Large intestine (tissue), 3 donors: ENCODE measurements at regions not wholly inside any gene's neighbourhood (a gene's known extent, or its start where the extent isn't known, plus 50 kb on each side); places are given as distances from the start of the nearest gene placed in this dataset.

Experiments
- DNase-seq, 2 donors: peaks; one replicate each; pipeline versions ENCODE4 v3.0.0 to v3.0.0-alpha.2; 2013
- H3K27ac ChIP-seq: one replicate; pipeline ENCODE4 v1.5.1; 2013; ENCODE audit warnings: low read length
- H3K27me3 ChIP-seq: 2 replicates; pipeline ENCODE4 v1.6.1; 2013; ENCODE audit warnings: low read length; ENCODE audit not compliant: control insufficient read depth, insufficient read depth
- H3K36me3 ChIP-seq: 2 replicates; pipeline ENCODE4 v1.6.1; 2013; ENCODE audit warnings: low read length; ENCODE audit not compliant: control insufficient read depth, insufficient read depth
- H3K4me1 ChIP-seq: one replicate; pipeline ENCODE4 v1.6.1; 2013; ENCODE audit warnings: low read length; ENCODE audit not compliant: control insufficient read depth, insufficient read depth
- H3K4me3 ChIP-seq: one replicate; pipeline ENCODE4 v1.5.1; 2013; ENCODE audit warnings: low read length
- H3K9me3 ChIP-seq: one replicate; pipeline ENCODE4 v1.6.1; 2013; ENCODE audit warnings: mild to moderate bottlenecking, low read depth, low read length, moderate library complexity; ENCODE audit not compliant: control insufficient read depth
- WGBS: methylation state at CpG from one replicate; pipeline ENCODE4 v1.1.5; 2013; ENCODE audit warnings: low lambda C conversion rate; ENCODE audit not compliant: insufficient coverage; 5-methylcytosine and 5-hydroxymethylcytosine counted together

DNA sequence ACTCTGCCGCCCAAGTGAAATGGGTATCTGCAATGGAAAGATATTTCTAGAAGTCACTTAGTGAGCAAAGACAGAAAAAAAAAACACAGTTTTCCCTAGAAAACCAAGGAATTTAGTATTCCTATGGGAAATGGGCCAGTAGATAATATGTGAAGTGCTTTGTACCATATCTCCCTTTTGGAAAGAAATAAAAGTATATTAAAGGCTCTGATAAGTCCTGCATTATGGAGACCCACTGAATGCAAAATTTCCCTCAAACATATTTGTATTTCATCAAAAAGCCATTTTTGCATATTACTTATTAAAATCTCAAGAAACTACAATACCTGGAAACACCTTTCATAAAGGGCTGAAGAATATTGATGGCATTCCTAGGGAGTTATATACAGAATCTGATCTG, 51.6 kb upstream of the DYNLRB2 start:
- Histone ChIP-seq H3K9me3 (no peaks in the 10 kb centered on the region), H3K4me3 (no peak overlapping the region), H3K4me1 (no peaks in the 10 kb centered on the region), H3K36me3 (no peaks in the 10 kb centered on the region), H3K27me3 (no peaks in the 10 kb centered on the region), H3K27ac (no peak overlapping the region)
- no CpG with 5 or more reads among the region's 1 CpG for WGBS
- DNase-seq = no peak

DNA sequence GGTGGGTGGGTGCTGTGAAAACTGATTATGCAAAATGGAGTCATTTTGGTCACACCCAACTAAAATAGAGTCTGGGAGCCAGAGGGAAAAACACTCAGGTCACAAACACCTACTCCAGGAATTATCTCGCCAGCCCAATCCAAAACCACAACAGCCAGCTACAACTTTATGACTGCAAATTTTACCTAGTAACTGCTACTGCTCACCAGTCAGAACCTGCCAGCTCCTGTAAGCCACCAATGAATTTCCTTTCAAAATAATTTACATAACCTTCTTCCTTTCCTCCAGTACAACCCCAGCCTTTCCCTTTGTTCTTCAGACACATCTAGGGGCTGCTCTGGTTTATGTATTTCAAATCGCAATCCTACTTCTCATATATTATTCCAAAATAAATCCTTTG, 52.6 kb upstream of the DYNLRB2 start:
- Histone ChIP-seq H3K4me1 (no peaks in the 10 kb centered on the region), H3K27ac (no peak overlapping the region), H3K9me3 (no peaks in the 10 kb centered on the region), H3K4me3 (no peak overlapping the region), H3K36me3 (no peaks in the 10 kb centered on the region), H3K27me3 (no peaks in the 10 kb centered on the region)
- no peak for DNase-seq
- WGBS = 100% methylated on average over 1 of the region's 2 CpGs

DNA sequence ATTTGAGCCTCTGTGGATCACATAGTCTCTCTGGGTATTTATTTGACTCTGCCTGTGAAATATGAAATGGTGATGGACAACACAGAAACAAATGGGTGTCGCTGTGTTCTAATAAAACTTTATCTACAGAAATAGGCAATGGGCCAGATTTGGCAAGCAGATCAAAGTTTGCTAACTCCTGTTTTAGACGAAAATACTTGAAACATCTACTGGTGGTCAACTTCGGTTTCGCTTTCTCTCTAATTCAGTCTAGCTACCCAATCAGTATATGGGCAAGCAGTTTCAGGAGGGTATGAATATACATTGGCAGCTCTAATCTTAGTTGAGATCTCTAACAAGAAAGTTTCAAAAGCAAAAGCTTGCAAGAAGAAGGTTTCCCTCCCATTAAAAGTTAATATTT, 60.1 kb upstream of the DYNLRB2 start:
- DNase-seq = no peak
- WGBS = 80% methylated on average over 2 of the region's 4 CpGs
- H3K27ac ChIP-seq = no peak overlapping the region
- H3K27me3 ChIP-seq = no peaks in the 10 kb centered on the region
- H3K4me1 ChIP-seq = no peaks in the 10 kb centered on the region
- no peaks in the 10 kb centered on the region for H3K36me3 ChIP-seq
- no peaks in the 10 kb centered on the region for H3K9me3 ChIP-seq
- H3K4me3 ChIP-seq = no peak overlapping the region

DNA sequence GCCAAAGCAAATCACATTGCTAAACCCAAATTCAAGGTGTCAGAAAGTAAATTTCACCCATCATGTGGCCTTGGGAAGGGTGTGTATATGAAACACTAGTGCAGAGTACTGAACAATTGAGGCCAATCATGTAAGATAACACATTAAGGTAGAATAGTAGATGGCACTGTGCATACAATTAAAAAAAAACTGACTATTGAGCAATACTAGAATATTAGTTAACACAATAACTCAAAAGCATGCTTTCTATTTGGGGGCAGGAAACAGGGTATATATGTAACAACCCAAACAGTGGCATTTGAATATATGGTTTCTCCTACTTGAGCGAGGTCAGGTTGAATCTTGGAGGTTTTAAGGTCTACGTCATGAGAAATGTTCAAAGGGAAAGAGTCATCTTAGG, 63.0 kb upstream of the DYNLRB2 start:
- Histone ChIP-seq H3K4me1 (no peaks in the 10 kb centered on the region), H3K4me3 (no peak overlapping the region)
- no CpG with 5 or more reads among the region's 2 CpGs for WGBS

DNA sequence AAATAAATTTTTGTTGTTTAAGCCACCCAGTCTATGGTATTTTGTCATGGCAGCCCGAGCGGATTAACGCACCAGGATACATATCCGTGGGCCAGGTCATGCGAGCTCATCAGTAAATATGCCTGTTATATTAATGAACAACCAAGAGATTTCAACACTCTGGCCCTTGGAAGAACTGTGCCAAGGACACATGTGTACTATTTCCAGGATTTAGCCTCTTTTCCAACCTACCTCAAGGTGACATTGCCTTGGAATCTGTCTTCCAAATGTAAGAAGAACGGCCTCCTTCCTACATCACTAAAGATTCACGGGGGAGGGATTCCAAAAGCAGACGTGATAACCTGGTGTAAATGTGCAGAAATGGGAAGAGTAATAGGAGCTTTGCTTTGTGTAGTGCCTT, 72.8 kb upstream of the DYNLRB2 start:
- H3K4me1 ChIP-seq = peaks cover 33% of the 10 kb centered on the region
- no peak overlapping the region for H3K4me3 ChIP-seq
- no CpG with 5 or more reads among the region's 8 CpGs for WGBS
- H3K36me3 ChIP-seq = no peaks in the 10 kb centered on the region
- peaks cover 2% of the 10 kb centered on the region for H3K9me3 ChIP-seq
- H3K27ac ChIP-seq = peak overlapping the region; percentile 57
- peak; percentile 35 to 81 for DNase-seq
- no peaks in the 10 kb centered on the region for H3K27me3 ChIP-seq

More for the DNA sequence above, 63.0 kb upstream of the DYNLRB2 start:
- H3K27ac ChIP-seq = no peak overlapping the region
- no peaks in the 10 kb centered on the region for H3K36me3 ChIP-seq
- H3K27me3 ChIP-seq = no peaks in the 10 kb centered on the region
- peaks cover 2% of the 10 kb centered on the region for H3K9me3 ChIP-seq
- no peak for DNase-seq

DNA sequence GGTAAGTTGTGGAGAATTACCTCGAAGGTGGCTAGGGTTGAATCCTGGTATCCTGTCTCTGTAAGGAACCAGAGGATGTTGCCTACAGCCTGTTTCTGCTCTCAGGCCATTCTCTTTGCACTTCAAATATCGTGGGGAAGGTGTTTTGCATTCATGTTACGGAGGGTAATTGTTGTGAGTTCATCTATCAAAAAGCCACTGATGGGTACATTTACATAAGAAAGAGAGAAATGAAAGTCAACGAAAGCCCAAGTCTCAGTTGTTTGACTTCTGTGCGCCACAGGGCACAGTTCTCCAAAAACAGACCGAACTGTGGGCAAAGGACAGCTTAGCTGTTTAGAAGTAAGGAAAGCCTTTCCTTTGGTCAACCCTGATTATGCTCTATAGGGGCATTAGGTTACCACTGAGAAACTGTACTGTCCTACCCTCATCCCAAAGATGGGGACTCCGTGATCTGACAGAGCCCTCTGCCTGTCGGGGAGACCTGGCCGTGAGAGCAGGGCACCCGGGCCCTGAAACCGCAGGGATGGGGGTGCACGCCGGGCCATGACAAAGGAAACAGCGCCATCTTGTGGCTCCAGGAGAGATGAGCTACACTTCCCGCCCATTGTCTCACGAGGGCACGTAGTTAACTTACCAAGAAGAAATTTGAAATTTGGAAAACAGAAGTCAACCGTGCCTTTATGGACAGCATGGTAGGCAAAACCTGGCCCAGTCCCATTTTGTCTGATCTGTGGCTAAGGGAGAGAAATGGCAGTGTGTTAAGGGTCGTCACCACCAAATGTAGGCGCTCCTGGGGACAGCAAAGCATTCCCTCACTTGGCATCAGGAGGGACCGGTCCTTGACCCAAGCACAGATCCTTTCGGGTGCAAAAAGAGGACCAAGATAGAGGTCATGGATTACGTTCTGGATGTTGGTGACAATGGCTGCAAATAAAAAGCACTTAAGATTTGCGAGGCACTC, 74.5 kb upstream of the DYNLRB2 start:
- Histone ChIP-seq H3K4me1 (peaks cover 45% of the 10 kb centered on the region), H3K4me3 (no peak overlapping the region), H3K9me3 (peaks cover 2% of the 10 kb centered on the region), H3K27ac (no peak overlapping the region), H3K36me3 (no peaks in the 10 kb centered on the region), H3K27me3 (no peaks in the 10 kb centered on the region)
- 100% methylated on average over 1 of the region's 24 CpGs for WGBS
- DNase-seq = peak; percentile 60 to 72

DNA sequence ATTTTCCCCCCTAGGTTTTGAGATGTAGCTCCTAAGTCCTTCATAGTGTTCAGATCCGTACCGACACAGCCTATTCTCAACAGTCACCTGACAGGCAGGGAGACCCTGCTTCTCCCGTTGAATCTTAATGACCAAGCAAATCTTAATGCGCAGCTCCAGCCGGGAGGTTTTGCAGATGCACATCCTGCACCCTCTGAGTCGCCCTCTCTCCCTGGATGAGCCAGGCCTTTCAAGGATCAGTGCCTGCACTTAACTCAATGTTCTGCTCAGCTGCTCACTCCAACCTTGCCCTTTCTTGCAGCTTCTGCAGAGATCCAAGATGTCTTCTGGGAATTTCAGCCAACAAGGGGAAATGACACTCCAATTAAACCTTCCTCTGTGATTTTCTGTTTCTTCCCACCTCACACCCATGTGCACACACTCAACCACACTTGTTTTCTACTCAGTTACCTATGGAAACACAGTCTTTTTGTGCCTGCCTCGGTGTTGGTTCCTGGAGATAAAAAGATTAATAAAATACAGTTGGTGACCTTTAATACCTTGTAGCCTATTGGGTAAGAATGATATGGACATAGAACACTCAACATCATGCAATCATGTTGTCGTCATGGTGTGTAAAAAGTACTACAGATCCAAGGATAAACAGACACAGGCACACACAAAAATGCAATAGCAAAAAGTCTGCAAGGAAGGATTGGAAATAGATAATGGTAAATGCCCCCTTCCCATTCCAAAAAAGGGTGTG, 76.9 kb upstream of the DYNLRB2 start:
- Histone ChIP-seq H3K27me3 (no peaks in the 10 kb centered on the region), H3K27ac (peak overlapping the region; percentile 82), H3K36me3 (no peaks in the 10 kb centered on the region), H3K4me3 (no peak overlapping the region), H3K4me1 (peaks cover 45% of the 10 kb centered on the region), H3K9me3 (no peaks in the 10 kb centered on the region)
- WGBS = 0% methylated on average over 1 of the region's 8 CpGs
- peak in 1 of 2 donors; percentile 64 for DNase-seq

DNA sequence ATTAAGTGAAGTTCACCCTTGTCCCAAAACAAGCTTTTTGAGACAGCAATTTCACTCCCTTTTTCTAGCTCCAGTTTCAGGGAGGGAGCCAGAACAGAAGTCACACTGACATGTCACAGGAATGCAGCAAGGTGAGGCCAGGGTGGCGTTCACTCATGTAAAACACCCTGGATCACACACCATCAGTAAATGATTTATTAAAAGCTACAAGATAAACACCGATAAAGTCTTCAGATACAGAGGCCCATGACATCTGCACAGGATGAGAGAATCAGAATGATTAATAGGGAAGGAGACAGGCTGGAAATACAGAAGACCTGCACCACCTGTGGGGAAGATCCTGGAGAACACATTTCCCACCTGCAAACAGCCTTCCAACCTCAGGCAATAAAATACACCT, 77.5 kb upstream of the DYNLRB2 start:
- Histone ChIP-seq H3K36me3 (no peaks in the 10 kb centered on the region), H3K9me3 (no peaks in the 10 kb centered on the region), H3K4me3 (no peak overlapping the region), H3K27ac (peak overlapping the region; percentile 82), H3K27me3 (no peaks in the 10 kb centered on the region), H3K4me1 (peaks cover 50% of the 10 kb centered on the region)
- WGBS = no CpG with 5 or more reads among the region's 2 CpGs
- peak; percentile 47 to 81 for DNase-seq

DNA sequence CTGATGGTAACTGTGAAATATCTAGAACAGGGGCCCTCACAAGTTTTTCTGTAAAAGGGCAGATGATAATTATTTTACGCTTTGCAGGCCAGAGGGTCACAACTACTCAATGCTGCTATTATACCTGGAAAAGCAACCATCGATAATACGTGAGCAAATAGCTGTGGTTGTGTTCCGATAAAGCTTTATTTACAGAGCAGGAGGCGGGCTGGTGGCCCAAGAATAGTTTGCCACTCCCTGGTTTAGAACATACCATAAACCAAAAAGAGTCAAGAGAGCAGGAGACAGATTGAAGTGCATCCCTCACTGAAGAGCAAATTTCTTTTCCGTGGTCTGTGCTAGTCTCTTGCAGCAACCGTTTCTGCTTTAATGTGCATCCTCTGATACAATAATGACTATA, 77.9 kb upstream of the DYNLRB2 start:
- peak in 1 of 2 donors; percentile 65 for DNase-seq
- H3K27me3 ChIP-seq = no peaks in the 10 kb centered on the region
- peak overlapping the region; percentile 82 for H3K27ac ChIP-seq
- no peaks in the 10 kb centered on the region for H3K36me3 ChIP-seq
- H3K9me3 ChIP-seq = no peaks in the 10 kb centered on the region
- no peak overlapping the region for H3K4me3 ChIP-seq
- H3K4me1 ChIP-seq = peaks cover 53% of the 10 kb centered on the region
- WGBS = 40% methylated on average over 1 of the region's 7 CpGs

DNA sequence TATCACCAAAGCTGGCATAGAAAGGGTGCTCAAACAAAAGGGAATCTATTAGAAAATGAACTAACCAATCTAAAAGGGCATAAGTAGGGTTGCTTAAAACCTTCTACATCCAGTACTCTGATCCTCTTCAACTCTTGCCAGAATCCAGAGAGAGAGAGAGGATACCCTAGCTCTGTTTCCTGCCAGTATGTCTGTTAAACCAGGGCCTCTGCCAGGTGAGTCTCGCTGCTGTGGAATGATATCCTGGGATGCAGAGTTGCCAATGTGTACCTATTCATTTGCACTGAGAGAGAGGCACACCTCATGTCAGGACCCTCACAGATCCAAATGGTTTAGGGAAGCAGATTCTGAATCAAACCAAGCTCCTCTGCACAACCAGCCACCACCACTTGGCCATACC, 79.8 kb upstream of the DYNLRB2 start:
- Histone ChIP-seq H3K4me1 (peaks cover 51% of the 10 kb centered on the region), H3K36me3 (no peaks in the 10 kb centered on the region), H3K27ac (no peak overlapping the region), H3K4me3 (no peak overlapping the region), H3K9me3 (no peaks in the 10 kb centered on the region), H3K27me3 (no peaks in the 10 kb centered on the region)
- no peak for DNase-seq
- WGBS = no CpG with 5 or more reads among the region's 1 CpG
